HUES64 (cell line): ENCODE measurements at regions not wholly inside any gene's neighbourhood (a gene's known extent, or its start where the extent isn't known, plus 50 kb on each side); places are given as distances from the start of the nearest gene placed in this dataset.

Experiments used
- H3K27ac ChIP-seq: 2 replicates; pipeline ENCODE4 v1.7.0; 2013; ENCODE audit warnings: low read depth, low read length, inconsistent platforms
- H3K27me3 ChIP-seq: 2 replicates; pipeline ENCODE4 v1.6.1; 2013; ENCODE audit warnings: mild to moderate bottlenecking, low read length; ENCODE audit not compliant: insufficient read depth
- H3K36me3 ChIP-seq: 2 replicates; pipeline ENCODE4 v1.6.1; 2013; ENCODE audit warnings: mild to moderate bottlenecking, low read length; ENCODE audit not compliant: insufficient read depth
- H3K4me1 ChIP-seq: 2 replicates; pipeline ENCODE4 v1.6.1; 2013; ENCODE audit warnings: mild to moderate bottlenecking, low read length, moderate library complexity; ENCODE audit not compliant: insufficient read depth
- H3K4me3 ChIP-seq: 2 replicates; pipeline ENCODE4 v1.5.1; 2013; ENCODE audit warnings: mild to moderate bottlenecking, low read length, moderate library complexity
- H3K9ac ChIP-seq: 2 replicates; pipeline ENCODE4 v1.6.1; 2013; ENCODE audit warnings: mild to moderate bottlenecking, low read depth, low read length
- H3K9me3 ChIP-seq: 2 replicates; pipeline ENCODE4 v1.6.1; 2013; ENCODE audit warnings: low read depth, low read length; ENCODE audit not compliant: insufficient read depth
- WGBS: fragments of 150-250, 120-280 bp; methylation state at CpG from one replicate; pipeline ENCODE4 v1.1.7; 2013; ENCODE audit warnings: missing lambda C conversion rate; 5-methylcytosine and 5-hydroxymethylcytosine counted together

DNA sequence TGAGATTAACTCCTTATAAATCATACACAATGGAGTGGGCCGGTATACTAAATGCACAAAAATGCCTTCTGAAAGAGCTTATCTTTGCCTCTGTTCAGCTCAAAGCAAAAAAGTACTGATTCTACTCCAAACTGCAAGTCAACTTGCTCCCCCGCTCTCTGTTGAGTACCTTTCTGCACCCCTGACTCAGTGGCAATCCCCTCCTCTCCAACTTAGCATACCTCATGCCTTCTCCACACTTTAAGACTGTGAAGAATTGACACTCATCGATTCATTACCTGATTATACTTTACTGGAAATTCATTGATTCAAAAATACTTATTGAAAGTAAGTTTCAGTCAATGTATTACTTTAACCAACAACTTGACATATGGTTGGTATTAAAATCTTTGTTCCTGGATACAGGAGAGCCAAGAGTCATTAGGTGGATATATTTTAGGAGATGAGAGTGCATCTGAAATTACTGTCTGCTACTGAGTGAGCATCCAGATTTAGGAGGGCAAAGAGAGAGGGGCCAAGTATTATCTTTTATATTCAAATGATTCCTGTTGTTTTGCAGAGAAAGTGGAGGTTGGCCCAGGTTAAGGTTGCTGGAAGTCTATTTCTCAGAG is 187.7 kb downstream of the ICOS start:
- Histone ChIP-seq H3K9me3 (no peaks in the 10 kb centered on the region), H3K27ac (no peak overlapping the region), H3K36me3 (no peaks in the 10 kb centered on the region), H3K9ac (no peak overlapping the region), H3K27me3 (no peaks in the 10 kb centered on the region), H3K4me3 (no peak overlapping the region), H3K4me1 (peaks cover 31% of the 10 kb centered on the region)
- 96% methylated on average over 3 of the region's 3 CpGs for WGBS

DNA sequence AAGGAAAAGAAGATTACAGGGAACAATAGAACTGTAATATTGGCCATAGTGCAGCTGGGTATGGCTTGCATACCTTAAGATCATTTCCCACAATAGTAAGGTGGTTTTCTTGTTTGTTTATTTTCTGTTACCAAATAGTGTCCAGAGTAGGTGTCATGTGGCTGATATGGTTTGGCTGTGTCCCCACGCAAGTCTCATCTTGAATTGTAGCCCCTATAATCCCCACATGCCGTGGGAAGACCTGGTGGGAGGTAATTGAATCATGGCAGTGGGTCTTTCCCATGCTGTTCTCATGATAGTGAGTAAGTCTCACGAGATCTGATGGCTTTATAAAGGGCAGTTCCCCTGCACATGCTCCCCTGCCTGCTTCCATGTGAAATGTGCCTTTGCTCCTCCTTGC is 190.1 kb downstream of the ICOS start:
- whole genome bisulfite sequencing: 92% methylated on average over 3 of the region's 3 CpGs
- H3K9ac ChIP-seq: no peak overlapping the region
- peaks cover 27% of the 10 kb centered on the region for H3K4me1 ChIP-seq
- no peaks in the 10 kb centered on the region for H3K36me3 ChIP-seq
- no peak overlapping the region for H3K27ac ChIP-seq
- H3K9me3 ChIP-seq: no peaks in the 10 kb centered on the region
- H3K4me3 ChIP-seq: no peak overlapping the region
- no peaks in the 10 kb centered on the region for H3K27me3 ChIP-seq

GRCh38 chr2:204127238-204127637 is 190.7 kb downstream of the ICOS start:
- no peak overlapping the region for H3K27ac ChIP-seq
- no peaks in the 10 kb centered on the region for H3K9me3 ChIP-seq
- WGBS: 85% methylated on average over 2 of the region's 2 CpGs
- H3K4me3 ChIP-seq: no peak overlapping the region
- peaks cover 21% of the 10 kb centered on the region for H3K4me1 ChIP-seq
- no peak overlapping the region for H3K9ac ChIP-seq
- no peaks in the 10 kb centered on the region for H3K27me3 ChIP-seq
- no peaks in the 10 kb centered on the region for H3K36me3 ChIP-seq

DNA sequence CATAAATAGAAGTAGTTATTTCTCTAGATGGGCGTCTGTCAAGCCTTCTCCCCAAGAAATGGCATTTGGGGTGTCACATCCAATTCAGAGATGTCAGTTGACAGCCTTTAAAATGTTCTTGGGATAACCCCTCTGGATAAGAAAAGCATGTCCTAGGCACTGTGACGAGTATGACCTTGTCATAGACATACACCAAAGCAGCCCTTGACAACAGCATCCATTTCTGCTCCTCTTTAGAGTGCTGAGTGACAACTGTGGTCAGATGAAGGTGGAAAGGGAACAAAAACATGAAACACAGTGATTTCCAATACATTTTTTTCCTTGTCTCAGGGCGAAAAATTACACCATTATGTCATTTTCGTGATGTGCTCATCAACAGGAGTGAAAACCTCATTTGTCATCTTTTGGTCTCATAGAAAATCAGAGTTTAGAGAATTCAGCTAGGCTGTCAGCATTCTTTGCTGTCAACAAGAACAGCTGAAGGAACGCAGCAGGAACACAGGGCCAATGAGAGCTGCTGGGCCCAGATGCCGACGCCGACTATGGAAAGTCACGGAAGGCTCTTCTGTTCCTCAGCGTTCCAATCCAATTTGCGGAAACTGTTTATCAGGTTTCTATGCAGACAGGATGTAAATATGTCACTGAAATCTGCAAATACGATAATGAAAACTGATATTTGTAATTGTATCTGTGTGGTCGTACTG is 193.2 kb downstream of the ICOS start:
- Histone ChIP-seq H3K27me3 (no peaks in the 10 kb centered on the region), H3K36me3 (no peaks in the 10 kb centered on the region), H3K4me1 (peaks cover 4% of the 10 kb centered on the region), H3K9me3 (no peaks in the 10 kb centered on the region), H3K27ac (no peak overlapping the region), H3K9ac (no peak overlapping the region), H3K4me3 (no peak overlapping the region)
- 95% methylated on average over 13 of the region's 13 CpGs for WGBS

DNA sequence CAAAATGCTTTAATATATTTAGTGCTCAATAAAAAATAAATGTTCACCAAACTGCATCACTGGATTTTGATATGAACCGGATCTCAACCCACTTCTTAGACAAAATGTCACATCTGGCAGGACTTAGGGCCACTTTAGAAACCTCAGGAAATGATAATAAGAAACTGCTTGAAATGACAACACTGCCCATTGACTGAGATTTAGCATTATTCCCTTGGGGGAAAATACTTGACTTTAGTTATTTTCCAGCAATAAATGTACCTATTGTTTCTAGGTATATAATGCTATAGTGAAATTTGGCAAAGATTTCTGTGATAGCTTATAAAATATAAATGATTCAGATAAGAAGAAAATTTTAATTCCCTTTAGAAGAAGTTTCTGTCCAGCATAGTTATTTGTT is 195.1 kb downstream of the ICOS start:
- no peaks in the 10 kb centered on the region for H3K4me1 ChIP-seq
- H3K9ac ChIP-seq: no peak overlapping the region
- H3K4me3 ChIP-seq: no peak overlapping the region
- no peaks in the 10 kb centered on the region for H3K9me3 ChIP-seq
- no peaks in the 10 kb centered on the region for H3K36me3 ChIP-seq
- no peaks in the 10 kb centered on the region for H3K27me3 ChIP-seq
- WGBS: 95% methylated on average over 1 of the region's 1 CpG
- H3K27ac ChIP-seq: no peak overlapping the region

DNA sequence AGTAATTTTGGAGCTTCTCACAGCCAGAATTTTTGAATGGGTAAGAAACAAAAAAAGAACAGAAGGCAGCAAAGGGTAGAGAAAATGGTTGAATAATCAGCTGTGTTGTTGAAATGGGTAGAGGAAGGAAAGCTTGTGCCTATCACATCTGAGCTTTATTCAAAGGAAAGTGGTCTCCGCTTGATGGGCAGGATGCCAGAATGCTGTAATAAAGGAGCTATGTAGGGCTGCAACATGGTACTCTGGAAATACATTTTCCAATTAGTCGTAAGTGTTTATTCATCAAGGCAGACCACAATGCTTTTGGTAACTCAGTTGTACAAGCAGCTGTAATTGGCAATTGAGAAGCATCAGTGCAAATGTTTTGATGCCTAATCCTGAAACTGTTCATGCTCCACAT is 196.9 kb downstream of the ICOS start:
- H3K9me3 ChIP-seq: no peaks in the 10 kb centered on the region
- no peak overlapping the region for H3K4me3 ChIP-seq
- peaks cover 12% of the 10 kb centered on the region; the same call in 1 of the 2 replicates for H3K4me1 ChIP-seq
- H3K27ac ChIP-seq: no peak overlapping the region
- no peaks in the 10 kb centered on the region for H3K36me3 ChIP-seq
- no peak overlapping the region for H3K9ac ChIP-seq
- no peaks in the 10 kb centered on the region for H3K27me3 ChIP-seq
- WGBS: 94% methylated on average over 2 of the region's 2 CpGs

- H3K27me3 ChIP-seq: no peaks in the 10 kb centered on the region
- 85% methylated on average over 3 of the region's 3 CpGs for WGBS
Observed at GRCh38 chr2:204134421-204134820, 197.9 kb downstream of the ICOS start.

GRCh38 chr2:204135752-204136151 is 199.2 kb downstream of the ICOS start:
- Histone ChIP-seq H3K36me3 (no peaks in the 10 kb centered on the region), H3K4me3 (no peak overlapping the region), H3K27me3 (no peaks in the 10 kb centered on the region), H3K4me1 (peaks cover 12% of the 10 kb centered on the region; the same call in 1 of the 2 replicates), H3K27ac (no peak overlapping the region), H3K9ac (no peak overlapping the region), H3K9me3 (no peaks in the 10 kb centered on the region)
- WGBS: 93% methylated on average over 2 of the region's 2 CpGs

More at GRCh38 chr2:204134421-204134820, 197.9 kb downstream of the ICOS start:
- Histone ChIP-seq H3K9ac (no peak overlapping the region), H3K4me1 (peaks cover 12% of the 10 kb centered on the region; the same call in 1 of the 2 replicates), H3K9me3 (no peaks in the 10 kb centered on the region), H3K4me3 (no peak overlapping the region), H3K27ac (no peak overlapping the region), H3K36me3 (no peaks in the 10 kb centered on the region)

GRCh38 chr2:204138206-204138605 is 201.6 kb downstream of the ICOS start:
- H3K4me3 ChIP-seq: no peak overlapping the region
- no peaks in the 10 kb centered on the region for H3K36me3 ChIP-seq
- H3K9me3 ChIP-seq: no peaks in the 10 kb centered on the region
- no peaks in the 10 kb centered on the region for H3K27me3 ChIP-seq
- no peak overlapping the region for H3K9ac ChIP-seq
- WGBS: 91% methylated on average over 2 of the region's 2 CpGs
- peak overlapping the region; percentile 5; the same call in 1 of the 2 replicates for H3K27ac ChIP-seq
- H3K4me1 ChIP-seq: peaks cover 12% of the 10 kb centered on the region; the same call in 1 of the 2 replicates

DNA sequence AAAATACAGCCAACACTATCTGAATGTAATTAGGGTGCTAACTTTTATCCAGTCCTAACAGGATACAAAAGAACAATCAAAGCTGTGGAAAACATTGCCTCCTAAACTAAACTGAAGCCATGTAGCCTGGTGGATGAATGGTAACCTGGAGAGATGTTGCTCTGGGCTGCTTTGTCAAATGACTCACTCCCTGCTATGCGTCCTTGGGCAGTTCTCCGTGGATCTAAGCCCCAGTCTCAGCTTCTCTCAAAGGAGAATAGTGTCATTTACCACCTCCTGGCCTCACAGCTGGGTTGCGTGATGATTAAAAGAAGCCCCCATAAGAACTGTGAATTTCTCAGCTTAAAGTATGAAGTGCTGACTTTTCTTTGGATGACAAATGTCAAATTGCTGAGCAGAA is 203.7 kb downstream of the ICOS start:
- WGBS: 70% methylated on average over 3 of the region's 3 CpGs
- no peaks in the 10 kb centered on the region for H3K9me3 ChIP-seq

GRCh38 chr2:204143216-204144014 is 206.9 kb downstream of the ICOS start:
- 82% methylated on average over 11 of the region's 14 CpGs for WGBS
- Histone ChIP-seq H3K27ac (no peak overlapping the region), H3K4me3 (no peak overlapping the region), H3K27me3 (no peaks in the 10 kb centered on the region), H3K9ac (no peak overlapping the region), H3K9me3 (no peaks in the 10 kb centered on the region), H3K4me1 (peaks cover 17% of the 10 kb centered on the region), H3K36me3 (no peaks in the 10 kb centered on the region)

More for the DNA sequence above, 203.7 kb downstream of the ICOS start:
- no peak overlapping the region for H3K27ac ChIP-seq
- no peaks in the 10 kb centered on the region for H3K36me3 ChIP-seq
- H3K27me3 ChIP-seq: no peaks in the 10 kb centered on the region
- H3K4me3 ChIP-seq: no peak overlapping the region
- no peak overlapping the region for H3K9ac ChIP-seq
- peaks cover 18% of the 10 kb centered on the region for H3K4me1 ChIP-seq
